ENCODE measurements at regions not wholly inside any gene's neighbourhood (a gene's known extent, or its start where the extent isn't known, plus 50 kb on each side); places are given as distances from the start of the nearest gene placed in this dataset.
"Not testable (repeated sequence)": the region's sequence is repeated elsewhere in the genome, so short reads cannot be mapped to it uniquely, and the experiment has no call there.

DNA sequence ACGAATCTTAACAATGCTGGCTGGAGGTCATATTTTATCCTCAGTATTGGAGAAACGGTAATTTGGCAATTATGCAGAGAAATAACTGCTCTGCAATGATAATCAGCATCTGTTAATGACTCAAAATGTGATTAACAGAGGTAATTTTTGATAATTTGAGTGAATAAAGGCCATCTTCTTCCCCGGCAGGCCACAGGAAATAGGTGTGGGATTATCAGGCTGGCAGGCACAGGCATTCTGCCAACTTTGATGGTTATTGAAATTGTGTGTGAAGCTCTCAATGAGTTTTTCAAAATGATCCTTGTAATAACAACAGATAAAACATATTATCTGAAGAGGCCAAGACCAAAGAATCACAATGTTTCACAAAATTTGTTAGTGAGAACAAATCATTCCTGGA lies 309.0 kb downstream of the PTGER3 start:
- no peaks in the 10 kb centered on the region for H3K4me1 ChIP-seq
- no peaks in the 10 kb centered on the region for H3K27me3 ChIP-seq
- intact Hi-C loops (cut with DNase I) = no loop called here
- WGBS (ENCODE audit: insufficient coverage, low coverage, low lambda C conversion rate, missing lambda C conversion rate) = 29% methylated on average over 3 of the region's 3 CpGs
- no peaks in the 10 kb centered on the region for H3K36me3 ChIP-seq
- no peaks in the 10 kb centered on the region for H3K9me3 ChIP-seq
- DNase-seq (no peak), ATAC-seq (no peak)
- no peak overlapping the region for H3K27ac ChIP-seq
- H3K4me3 ChIP-seq = no peak overlapping the region
- TF ChIP-seq, protein P1, sequence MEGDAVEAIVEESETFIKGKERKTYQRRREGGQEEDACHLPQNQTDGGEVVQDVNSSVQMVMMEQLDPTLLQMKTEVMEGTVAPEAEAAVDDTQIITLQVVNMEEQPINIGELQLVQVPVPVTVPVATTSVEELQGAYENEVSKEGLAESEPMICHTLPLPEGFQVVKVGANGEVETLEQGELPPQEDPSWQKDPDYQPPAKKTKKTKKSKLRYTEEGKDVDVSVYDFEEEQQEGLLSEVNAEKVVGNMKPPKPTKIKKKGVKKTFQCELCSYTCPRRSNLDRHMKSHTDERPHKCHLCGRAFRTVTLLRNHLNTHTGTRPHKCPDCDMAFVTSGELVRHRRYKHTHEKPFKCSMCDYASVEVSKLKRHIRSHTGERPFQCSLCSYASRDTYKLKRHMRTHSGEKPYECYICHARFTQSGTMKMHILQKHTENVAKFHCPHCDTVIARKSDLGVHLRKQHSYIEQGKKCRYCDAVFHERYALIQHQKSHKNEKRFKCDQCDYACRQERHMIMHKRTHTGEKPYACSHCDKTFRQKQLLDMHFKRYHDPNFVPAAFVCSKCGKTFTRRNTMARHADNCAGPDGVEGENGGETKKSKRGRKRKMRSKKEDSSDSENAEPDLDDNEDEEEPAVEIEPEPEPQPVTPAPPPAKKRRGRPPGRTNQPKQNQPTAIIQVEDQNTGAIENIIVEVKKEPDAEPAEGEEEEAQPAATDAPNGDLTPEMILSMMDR (IDR thresholded peaks at IDR 0.05) = no peak
- TF ChIP-seq POLR2A (IDR thresholded peaks at IDR 0.05) = no peak

GRCh38 chr1:70745199-70745598 lies 302.4 kb downstream of the PTGER3 start:
- Histone ChIP-seq H3K4me3 (no peak overlapping the region), H3K27me3 (no peaks in the 10 kb centered on the region), H3K4me1 (no peaks in the 10 kb centered on the region), H3K27ac (no peak overlapping the region), H3K9me3 (peaks cover 0 to 4% (median 0%) of the 10 kb centered on the region in 4 donors), H3K36me3 (no peaks in the 10 kb centered on the region)
- no peak for TF ChIP-seq POLR2A (IDR thresholded peaks at IDR 0.05)
- TF ChIP-seq, protein P1 (IDR thresholded peaks at IDR 0.05) = peak; percentile 14 to 26 (median 20)
- DNase-seq = no peak
- intact Hi-C loops (cut with DNase I) = no loop called here
- WGBS (ENCODE audit: insufficient coverage, low coverage, low lambda C conversion rate, missing lambda C conversion rate) = 54% methylated on average over 4 of the region's 4 CpGs
- peak in 1 of 4 donors; percentile 25 for ATAC-seq

- intact Hi-C loops (cut with DNase I); H3K4me3 ChIP-seq; DNase-seq; H3K36me3 ChIP-seq; H3K27ac ChIP-seq; H3K27me3 ChIP-seq; H3K9me3 ChIP-seq; H3K4me1 ChIP-seq; ATAC-seq: not testable (repeated sequence)
- 100% methylated on average over 1 of the region's 1 CpG for WGBS (ENCODE audit: insufficient coverage, low coverage, low lambda C conversion rate, missing lambda C conversion rate)
Observed at GRCh38 chr1:70746062-70746461, 301.6 kb downstream of the PTGER3 start.

GRCh38 chr1:70747123-70747522 lies 300.5 kb downstream of the PTGER3 start:
- WGBS (ENCODE audit: insufficient coverage, low coverage, low lambda C conversion rate, missing lambda C conversion rate) = 36% methylated on average over 1 of the region's 1 CpG
- intact Hi-C loops (cut with DNase I) = not testable (repeated sequence)

GRCh38 chr1:70751676-70752287 lies 295.8 kb downstream of the PTGER3 start:
- DNase-seq; intact Hi-C loops (cut with DNase I): not testable (repeated sequence)
- WGBS (ENCODE audit: insufficient coverage, low coverage, low lambda C conversion rate, missing lambda C conversion rate) = 52% methylated on average over 5 of the region's 6 CpGs

More at GRCh38 chr1:70747123-70747522, 300.5 kb downstream of the PTGER3 start:
- ATAC-seq, DNase-seq, H3K9me3 ChIP-seq, H3K27ac ChIP-seq, H3K4me1 ChIP-seq, H3K36me3 ChIP-seq, H3K4me3 ChIP-seq, H3K27me3 ChIP-seq: not testable (repeated sequence)

DNA sequence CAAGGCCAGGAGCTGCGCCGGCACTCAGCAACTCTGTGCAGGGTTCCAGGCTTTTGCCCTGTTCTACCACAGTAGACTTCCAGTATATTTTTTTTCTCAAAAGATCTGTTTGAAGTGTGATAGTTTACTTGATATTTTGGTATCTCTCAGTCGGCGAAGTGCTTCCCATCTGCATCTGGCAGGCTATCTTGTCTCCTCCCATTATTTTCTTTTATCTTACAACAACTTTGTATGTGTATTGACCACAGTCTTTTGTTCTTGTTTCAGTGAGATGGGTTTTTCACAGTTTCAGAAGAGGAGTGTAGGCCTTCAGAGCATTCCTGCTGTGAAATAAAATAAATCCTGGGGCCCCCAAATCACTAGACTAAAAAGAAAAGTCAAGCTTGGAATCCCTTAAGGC lies 292.9 kb downstream of the PTGER3 start:
- Histone ChIP-seq H3K4me3 (no peak overlapping the region), H3K9me3 (no peaks in the 10 kb centered on the region), H3K4me1 (no peaks in the 10 kb centered on the region), H3K36me3 (no peaks in the 10 kb centered on the region), H3K27ac (no peak overlapping the region), H3K27me3 (no peaks in the 10 kb centered on the region)
- intact Hi-C loops (cut with DNase I) = no loop called here
- ATAC-seq (no peak), DNase-seq (no peak)
- TF ChIP-seq, protein P1 (IDR thresholded peaks at IDR 0.05) = no peak
- TF ChIP-seq POLR2A (IDR thresholded peaks at IDR 0.05) = no peak
- 68% methylated on average over 4 of the region's 4 CpGs for WGBS (ENCODE audit: insufficient coverage, low coverage, low lambda C conversion rate, missing lambda C conversion rate)

More at GRCh38 chr1:70751676-70752287, 295.8 kb downstream of the PTGER3 start:
- H3K4me1 ChIP-seq, ATAC-seq, H3K9me3 ChIP-seq, H3K36me3 ChIP-seq, H3K4me3 ChIP-seq, H3K27me3 ChIP-seq, H3K27ac ChIP-seq: not testable (repeated sequence)
